ENCODE measurements at regions not wholly inside any gene's neighbourhood (a gene's known extent, or its start where the extent isn't known, plus 50 kb on each side); places are given as distances from the start of the nearest gene placed in this dataset.

DNA sequence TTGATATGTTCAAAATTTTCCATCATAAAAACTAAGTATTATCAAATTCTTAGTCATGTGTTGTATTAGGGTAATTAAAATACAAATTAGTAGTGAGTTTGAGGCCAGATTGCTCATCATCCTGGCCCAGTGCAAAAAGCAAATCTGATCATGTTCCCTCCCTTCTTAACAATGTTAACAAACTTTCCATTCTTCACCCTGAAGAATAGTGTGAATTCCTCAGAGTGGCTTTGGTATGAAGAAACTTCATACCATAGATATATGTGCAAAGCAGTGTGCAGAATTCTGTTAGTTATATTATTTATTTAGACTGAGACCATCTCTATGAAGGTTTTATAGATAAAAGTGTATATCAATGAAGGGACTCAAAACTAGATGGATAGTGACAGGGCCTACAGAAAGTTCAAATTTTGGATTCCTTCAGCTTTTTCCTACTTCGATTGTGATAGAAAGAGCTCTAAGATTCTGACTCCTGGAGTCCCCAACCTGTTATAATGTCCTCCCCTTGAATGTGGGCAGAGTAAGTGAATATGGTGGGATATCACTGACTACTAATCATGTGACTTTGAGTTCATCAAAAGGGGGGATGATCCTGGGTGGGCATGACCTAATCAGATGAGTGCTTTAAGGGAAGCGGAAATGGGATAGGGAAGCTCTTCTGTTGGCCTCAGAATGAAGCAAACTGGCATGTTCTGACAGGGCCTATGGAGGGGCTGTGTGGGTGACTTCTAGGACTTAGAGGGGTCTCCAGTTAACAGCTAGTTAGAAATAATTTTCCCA is 271.4 kb downstream of the BTG1 start:
- TF ChIP-seq, protein P1, sequence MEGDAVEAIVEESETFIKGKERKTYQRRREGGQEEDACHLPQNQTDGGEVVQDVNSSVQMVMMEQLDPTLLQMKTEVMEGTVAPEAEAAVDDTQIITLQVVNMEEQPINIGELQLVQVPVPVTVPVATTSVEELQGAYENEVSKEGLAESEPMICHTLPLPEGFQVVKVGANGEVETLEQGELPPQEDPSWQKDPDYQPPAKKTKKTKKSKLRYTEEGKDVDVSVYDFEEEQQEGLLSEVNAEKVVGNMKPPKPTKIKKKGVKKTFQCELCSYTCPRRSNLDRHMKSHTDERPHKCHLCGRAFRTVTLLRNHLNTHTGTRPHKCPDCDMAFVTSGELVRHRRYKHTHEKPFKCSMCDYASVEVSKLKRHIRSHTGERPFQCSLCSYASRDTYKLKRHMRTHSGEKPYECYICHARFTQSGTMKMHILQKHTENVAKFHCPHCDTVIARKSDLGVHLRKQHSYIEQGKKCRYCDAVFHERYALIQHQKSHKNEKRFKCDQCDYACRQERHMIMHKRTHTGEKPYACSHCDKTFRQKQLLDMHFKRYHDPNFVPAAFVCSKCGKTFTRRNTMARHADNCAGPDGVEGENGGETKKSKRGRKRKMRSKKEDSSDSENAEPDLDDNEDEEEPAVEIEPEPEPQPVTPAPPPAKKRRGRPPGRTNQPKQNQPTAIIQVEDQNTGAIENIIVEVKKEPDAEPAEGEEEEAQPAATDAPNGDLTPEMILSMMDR (conservative IDR thresholded peaks at IDR 0.05; ENCODE audit: low read length) = no peak
- no peak overlapping the region for H3K4me3 ChIP-seq (ENCODE audit: low read length)
- peak; percentile 43 for DNase-seq (ENCODE audit: low read depth)

DNA sequence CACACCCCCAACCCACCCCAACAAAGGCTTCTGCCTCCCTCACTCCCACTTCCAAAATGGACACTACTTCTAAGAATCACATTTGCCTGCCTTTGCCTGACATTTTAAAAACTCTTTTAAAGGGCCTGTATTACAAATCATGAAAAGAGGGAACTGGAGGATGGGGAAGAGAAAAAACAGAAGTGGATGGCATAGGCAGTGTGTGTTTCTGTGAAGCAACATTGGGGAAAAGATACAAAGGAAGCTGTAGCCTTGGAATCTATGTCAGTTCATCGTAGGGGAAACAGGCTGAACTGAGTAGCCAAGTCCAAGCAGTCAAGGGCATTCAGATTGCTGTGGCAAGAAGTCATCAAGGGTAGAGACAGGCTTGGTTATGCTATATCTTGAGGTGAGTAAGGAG is 273.9 kb downstream of the BTG1 start:
- no peak for DNase-seq (ENCODE audit: low read depth)
- TF ChIP-seq, protein P1 (conservative IDR thresholded peaks at IDR 0.05; ENCODE audit: low read length) = no peak
- H3K4me3 ChIP-seq (ENCODE audit: low read length) = no peak overlapping the region

DNA sequence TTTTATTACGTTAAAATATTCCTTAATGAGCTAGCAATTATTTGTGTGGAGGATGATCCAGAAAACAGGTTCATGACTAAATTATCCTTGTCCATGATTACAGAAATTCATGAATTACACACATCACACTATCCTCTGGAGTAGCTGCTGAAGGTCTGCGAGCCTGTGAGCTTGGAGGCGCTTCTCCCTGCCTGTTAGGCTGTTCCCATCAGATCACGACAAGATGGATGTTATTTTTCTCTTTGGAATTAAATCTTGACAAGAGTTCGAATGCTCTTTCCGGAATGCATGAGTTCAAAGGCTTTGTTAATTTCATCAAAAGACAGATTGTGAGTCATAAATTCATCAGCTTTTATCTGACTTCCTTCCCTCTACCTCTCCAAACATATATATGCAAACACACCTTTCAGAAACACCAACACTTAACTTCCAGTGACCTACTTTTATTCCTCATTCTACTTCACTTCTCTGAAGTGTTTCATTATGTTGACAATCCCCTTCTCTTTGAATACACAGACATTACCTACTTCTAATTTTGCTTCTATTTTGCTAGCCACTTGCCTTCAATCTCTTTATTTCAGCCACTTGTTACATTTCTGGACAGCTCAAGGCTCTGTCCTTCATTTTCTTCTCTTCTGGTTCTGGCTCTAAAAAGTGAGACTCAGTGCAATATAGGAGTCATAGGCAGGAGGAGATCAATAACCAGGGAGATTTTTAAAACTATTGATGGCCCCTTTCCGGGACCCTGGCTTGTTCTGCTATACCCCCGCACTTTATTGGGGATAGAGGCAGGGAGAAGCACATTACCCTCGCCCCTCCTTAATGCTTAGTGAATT is 274.6 kb downstream of the BTG1 start:
- TF ChIP-seq, protein P1 (conservative IDR thresholded peaks at IDR 0.05; ENCODE audit: low read length) = no peak
- no peak for DNase-seq (ENCODE audit: low read depth)
- no peak overlapping the region for H3K4me3 ChIP-seq (ENCODE audit: low read length)

DNA sequence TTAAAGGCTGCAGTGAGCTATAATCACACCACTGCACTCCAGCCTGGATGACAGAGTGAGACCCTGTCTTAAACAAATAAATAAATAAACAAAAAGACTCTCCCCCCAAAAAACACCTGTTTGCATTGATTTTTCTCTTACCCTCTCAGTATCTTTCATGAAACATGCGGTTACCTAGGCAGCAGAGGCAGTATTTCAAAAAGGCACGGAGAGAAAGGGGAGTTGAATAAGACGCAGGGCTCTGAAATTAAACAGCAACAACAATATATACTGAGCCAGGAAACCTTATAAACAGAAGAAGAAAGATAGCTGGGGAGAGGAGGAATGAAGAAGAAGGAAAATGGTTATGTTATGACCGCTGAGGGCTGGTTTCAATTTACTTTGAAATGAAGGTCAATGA is 277.6 kb downstream of the BTG1 start:
- TF ChIP-seq, protein P1 (conservative IDR thresholded peaks at IDR 0.05; ENCODE audit: low read length) = no peak
- H3K4me3 ChIP-seq (ENCODE audit: low read length) = no peak overlapping the region
- DNase-seq (ENCODE audit: low read depth) = no peak

DNA sequence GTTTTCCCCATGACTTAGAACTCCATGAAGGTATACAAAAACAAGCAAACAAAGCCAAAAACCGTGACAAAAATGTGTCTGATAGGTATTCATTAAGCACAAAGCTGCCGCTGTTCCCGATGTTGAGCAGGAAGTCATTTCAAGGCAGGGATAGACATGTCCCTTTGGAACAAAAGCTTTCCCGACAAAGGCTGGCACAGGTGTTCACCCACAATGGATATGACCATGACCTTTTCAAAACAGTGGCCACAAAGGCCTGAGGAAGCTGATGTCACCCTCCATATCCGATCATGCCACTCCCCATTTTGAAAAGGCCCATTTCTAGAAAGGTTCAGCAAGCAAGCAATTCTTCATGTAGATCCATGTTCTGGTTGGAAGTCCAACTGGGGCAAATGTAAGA is 279.1 kb downstream of the BTG1 start:
- TF ChIP-seq, protein P1 (conservative IDR thresholded peaks at IDR 0.05; ENCODE audit: low read length) = no peak
- DNase-seq (ENCODE audit: low read depth) = no peak
- no peak overlapping the region for H3K4me3 ChIP-seq (ENCODE audit: low read length)

DNA sequence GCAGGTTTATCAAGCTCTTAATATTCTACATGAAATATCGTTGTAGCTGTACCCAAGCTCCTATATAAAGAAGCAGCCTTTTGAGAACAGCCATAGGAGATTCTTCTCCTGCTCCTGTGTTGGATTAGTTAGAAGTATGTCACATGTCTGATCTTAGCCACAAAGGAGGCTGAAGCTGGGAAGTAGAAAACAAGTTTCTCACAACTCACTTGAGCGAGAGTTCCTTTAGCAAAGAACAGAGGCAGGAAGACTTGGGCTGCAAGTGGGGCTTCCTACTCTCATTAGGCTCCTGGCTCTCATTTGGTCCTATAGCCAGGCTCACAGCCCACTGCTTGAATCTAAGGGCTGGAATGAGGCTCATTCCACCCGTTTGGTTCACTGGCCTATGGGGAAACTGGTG is 281.9 kb downstream of the BTG1 start:
- no peak overlapping the region for H3K4me3 ChIP-seq (ENCODE audit: low read length)
- DNase-seq (ENCODE audit: low read depth) = no peak
- TF ChIP-seq, protein P1 (conservative IDR thresholded peaks at IDR 0.05; ENCODE audit: low read length) = no peak

Measured in AG10803 (cell line).